SK-N-SH treated with all-trans-retinoic acid at 6 μM for 48 hours (cell line): ENCODE measurements at regions not wholly inside any gene's neighbourhood (a gene's known extent, or its start where the extent isn't known, plus 50 kb on each side); places are given as distances from the start of the nearest gene placed in this dataset.

Source experiments
- ATAC-seq: fragments of 200-7000 bp; cut with Tn5 transposase; 3 replicates; pipeline ENCODE4 v1.9.1; 2020; ENCODE audit warnings: mild to moderate bottlenecking, moderate library complexity
- ARNTL ChIP-seq: fragments of 450-650 bp; formaldehyde crosslinking; IDR thresholded peaks from 2 replicates; pipeline ENCODE4 v1.5.0; 2020; ENCODE audit warnings: low read depth, mild to moderate bottlenecking, moderate library complexity, borderline replicate concordance
- BACH2 ChIP-seq: fragments of 250-450 bp; sonication (Bioruptor Pico); IDR thresholded peaks from 2 replicates; pipeline ENCODE4 v1.9.0; 2021; ENCODE audit warnings: mild to moderate bottlenecking, borderline replicate concordance
- CREB5 ChIP-seq: fragments of 250-450 bp; sonication (Bioruptor Pico); IDR thresholded peaks from 2 replicates; pipeline ENCODE4 v1.5.1; 2020; ENCODE audit warnings: low read depth, mild to moderate bottlenecking, moderate library complexity
- CSDC2 ChIP-seq: fragments of 250-450 bp; sonication (Bioruptor Pico); IDR thresholded peaks from 2 replicates; pipeline ENCODE4 v1.5.0; 2020; ENCODE audit warnings: mild to moderate bottlenecking, moderate library complexity
- GLIS3 ChIP-seq: fragments of 250-450 bp; sonication (Bioruptor Pico); IDR thresholded peaks from 2 replicates; pipeline ENCODE4 v1.5.0; 2020; ENCODE audit warnings: mild to moderate bottlenecking, moderate library complexity
- OSR1 ChIP-seq: fragments of 250-450 bp; sonication (Bioruptor Pico); IDR thresholded peaks from 2 replicates; pipeline ENCODE4 v1.8.0; 2022; ENCODE audit warnings: moderate library complexity, mild to moderate bottlenecking, inconsistent platforms
- PATZ1 ChIP-seq: fragments of 250-450 bp; sonication (Bioruptor Pico); IDR thresholded peaks from 2 replicates; pipeline ENCODE4 v1.8.0; 2020; ENCODE audit warnings: mild to moderate bottlenecking, moderate library complexity, borderline replicate concordance
- PPARA ChIP-seq: fragments of 250-450 bp; sonication (Bioruptor Pico); IDR thresholded peaks from 2 replicates; pipeline ENCODE4 v1.5.0; 2020; ENCODE audit warnings: mild to moderate bottlenecking, borderline replicate concordance
- RARB ChIP-seq: fragments of 250-450 bp; sonication (Bioruptor Pico); IDR thresholded peaks from 2 replicates; pipeline ENCODE4 v1.8.0; 2021; ENCODE audit warnings: mild to moderate bottlenecking, moderate library complexity
- SNAI2 ChIP-seq: fragments of 250-450 bp; sonication (Bioruptor Pico); IDR thresholded peaks from 2 replicates; pipeline ENCODE4 v1.5.0; 2020; ENCODE audit warnings: mild to moderate bottlenecking, moderate library complexity
- TCF4 ChIP-seq: fragments of 250-450 bp; sonication (Bioruptor Pico); IDR thresholded peaks from 2 replicates; pipeline ENCODE4 v1.8.0; 2021; ENCODE audit warnings: mild to moderate bottlenecking, moderate library complexity, borderline replicate concordance
- TOX ChIP-seq: fragments of 250-450 bp; sonication (Bioruptor Pico); IDR thresholded peaks from 2 replicates; pipeline ENCODE4 v1.8.0; 2021; ENCODE audit warnings: mild to moderate bottlenecking, moderate library complexity, borderline replicate concordance
- ZC3H10 ChIP-seq: fragments of 250-450 bp; sonication (Bioruptor Pico); IDR thresholded peaks from 2 replicates; pipeline ENCODE4 v1.5.1; 2021; ENCODE audit warnings: mild to moderate bottlenecking, moderate library complexity
- ZFP30 ChIP-seq: fragments of 450-650 bp; formaldehyde crosslinking; IDR thresholded peaks from 2 replicates; pipeline ENCODE4 v1.5.0; 2022; ENCODE audit warnings: mild to moderate bottlenecking, moderate library complexity
- ZNF565 ChIP-seq: fragments of 450-650 bp; formaldehyde crosslinking; conservative IDR thresholded peaks from 2 replicates; pipeline ENCODE4 v1.5.0; 2020; ENCODE audit warnings: low read depth, mild to moderate bottlenecking, moderate library complexity
- ZNF8 ChIP-seq: fragments of 450-650 bp; formaldehyde crosslinking; IDR thresholded peaks from 2 replicates; pipeline ENCODE4 v1.5.0; 2020; ENCODE audit warnings: mild to moderate bottlenecking, moderate library complexity
- TF ChIP-seq, protein P1 (sequence below): fragments of 250-450 bp; sonication (Bioruptor Pico); IDR thresholded peaks from 2 replicates; pipeline ENCODE4 v1.5.1; 2021; ENCODE audit warnings: mild to moderate bottlenecking, moderate library complexity

GRCh38 chr15:73803806-73804205, 50.7 kb upstream of the INSYN1 start:
- TF ChIP-seq PPARA (CRISPR knock-in tag) (no peak), ZNF565 (CRISPR knock-in tag) (no peak), ARNTL (CRISPR knock-in tag) (no peak), TOX (CRISPR knock-in tag) (no peak), RARB (CRISPR knock-in tag) (no peak), ZC3H10 (no peak), PATZ1 (CRISPR knock-in tag) (no peak), GLIS3 (CRISPR knock-in tag) (no peak), TCF4 (CRISPR knock-in tag) (no peak), CSDC2 (CRISPR knock-in tag) (no peak)
- TF ChIP-seq, protein P1, sequence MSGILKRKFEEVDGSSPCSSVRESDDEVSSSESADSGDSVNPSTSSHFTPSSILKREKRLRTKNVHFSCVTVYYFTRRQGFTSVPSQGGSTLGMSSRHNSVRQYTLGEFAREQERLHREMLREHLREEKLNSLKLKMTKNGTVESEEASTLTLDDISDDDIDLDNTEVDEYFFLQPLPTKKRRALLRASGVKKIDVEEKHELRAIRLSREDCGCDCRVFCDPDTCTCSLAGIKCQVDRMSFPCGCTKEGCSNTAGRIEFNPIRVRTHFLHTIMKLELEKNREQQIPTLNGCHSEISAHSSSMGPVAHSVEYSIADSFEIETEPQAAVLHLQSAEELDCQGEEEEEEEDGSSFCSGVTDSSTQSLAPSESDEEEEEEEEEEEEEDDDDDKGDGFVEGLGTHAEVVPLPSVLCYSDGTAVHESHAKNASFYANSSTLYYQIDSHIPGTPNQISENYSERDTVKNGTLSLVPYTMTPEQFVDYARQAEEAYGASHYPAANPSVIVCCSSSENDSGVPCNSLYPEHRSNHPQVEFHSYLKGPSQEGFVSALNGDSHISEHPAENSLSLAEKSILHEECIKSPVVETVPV (CRISPR knock-in tag) = no peak
- no peak for ATAC-seq

DNA sequence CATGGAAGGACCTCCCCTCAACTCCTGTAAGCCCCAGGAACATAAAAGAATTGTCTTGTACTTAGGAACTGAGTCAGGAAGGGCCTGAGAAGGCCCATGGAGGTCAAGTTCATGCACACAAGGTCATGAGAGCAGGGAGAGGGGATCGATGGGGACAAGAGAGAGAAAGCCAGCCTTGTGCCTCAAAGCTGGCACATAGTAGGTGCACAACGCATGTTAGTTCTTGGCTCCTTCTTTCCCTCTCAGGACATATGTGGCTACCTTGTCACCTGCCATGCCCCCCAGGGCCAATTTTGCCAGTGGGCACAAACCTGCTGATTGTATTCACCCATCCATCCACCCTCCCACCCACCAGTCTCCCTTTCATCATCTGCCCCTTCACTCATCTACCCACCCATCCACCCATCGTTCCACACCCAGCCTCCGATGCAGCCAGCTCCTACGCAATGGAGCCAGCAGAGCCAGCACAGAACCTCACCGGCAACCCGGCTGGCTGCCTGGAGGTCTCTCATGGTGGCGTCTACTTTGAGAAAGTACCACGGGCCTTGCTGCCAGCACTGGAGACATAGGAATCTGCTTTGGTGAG, 52.4 kb upstream of the INSYN1 start:
- TF ChIP-seq PATZ1 (CRISPR knock-in tag) (no peak), CSDC2 (CRISPR knock-in tag) (no peak), SNAI2 (no peak), ARNTL (CRISPR knock-in tag) (no peak), TCF4 (CRISPR knock-in tag) (no peak), CREB5 (CRISPR knock-in tag) (no peak), ZNF565 (CRISPR knock-in tag) (no peak), ZNF8 (CRISPR knock-in tag) (no peak), OSR1 (CRISPR knock-in tag) (no peak), BACH2 (CRISPR knock-in tag) (no peak)
- TF ChIP-seq, protein P1 (CRISPR knock-in tag) = no peak
- TF ChIP-seq, all 23 proteins: peak for 0
- ATAC-seq = no peak

- ATAC-seq = no peak
- TF ChIP-seq OSR1 (CRISPR knock-in tag) (no peak), ZFP30 (no peak), TCF4 (CRISPR knock-in tag) (no peak), ZC3H10 (no peak), ZNF8 (CRISPR knock-in tag) (no peak), ZNF565 (CRISPR knock-in tag) (no peak), ARNTL (CRISPR knock-in tag) (no peak), PPARA (CRISPR knock-in tag) (no peak), CSDC2 (CRISPR knock-in tag) (no peak), GLIS3 (CRISPR knock-in tag) (no peak), RARB (CRISPR knock-in tag) (no peak), SNAI2 (no peak), CREB5 (CRISPR knock-in tag) (no peak), PATZ1 (CRISPR knock-in tag) (no peak)
- TF ChIP-seq, protein P1 (CRISPR knock-in tag) = no peak
Measured at GRCh38 chr15:73806698-73807483, 53.7 kb upstream of the INSYN1 start.
